DOHH2 (cell line): ENCODE measurements at regions not wholly inside any gene's neighbourhood (a gene's known extent, or its start where the extent isn't known, plus 50 kb on each side); places are given as distances from the start of the nearest gene placed in this dataset.

Experiments used
- H3F3A ChIP-seq: fragments of 200-600 bp; sonication (generic), shearing (Covaris generic); 2 replicates; pipeline ENCODE4 v1.6.0; 2016; ENCODE audit warnings: antibody characterized with exemption, mild to moderate bottlenecking; ENCODE audit not compliant: control insufficient read depth, insufficient read depth
- H3K27ac ChIP-seq: fragments of 200-600 bp; sonication (generic); 2 replicates; pipeline ENCODE4 v1.5.1; 2014; ENCODE audit warnings: low read depth, mild to moderate bottlenecking, low read length, moderate library complexity
- H3K27me3 ChIP-seq: fragments of 200-600 bp; sonication (generic); 2 replicates; pipeline ENCODE4 v1.6.1; 2014; ENCODE audit warnings: mild to moderate bottlenecking, low read length, mixed read lengths; ENCODE audit not compliant: control insufficient read depth
- H3K36me3 ChIP-seq: fragments of 200-600 bp; sonication (generic); 2 replicates; pipeline ENCODE4 v1.6.1; 2014; ENCODE audit warnings: mild to moderate bottlenecking, low read length, moderate library complexity, mixed read lengths; ENCODE audit not compliant: control insufficient read depth
- H3K4me1 ChIP-seq: fragments of 200-600 bp; sonication (generic); 2 replicates; pipeline ENCODE4 v1.6.1; 2014; ENCODE audit warnings: mild to moderate bottlenecking, low read length, mixed read lengths; ENCODE audit not compliant: control insufficient read depth
- H3K4me2 ChIP-seq: fragments of 200-600 bp; sonication (generic); 2 replicates; pipeline ENCODE4 v1.6.0; 2014; ENCODE audit warnings: mild to moderate bottlenecking, low read length, moderate library complexity
- H3K4me3 ChIP-seq: fragments of 200-600 bp; sonication (generic); 2 replicates; pipeline ENCODE4 v1.5.1; 2014; ENCODE audit warnings: mild to moderate bottlenecking, low read length, mixed read lengths
- H3K79me2 ChIP-seq: fragments of 200-600 bp; sonication (generic); 2 replicates; pipeline ENCODE4 v1.6.1; 2014; ENCODE audit warnings: mild to moderate bottlenecking, low read length, mixed read lengths; ENCODE audit not compliant: control insufficient read depth
- H3K9me2 ChIP-seq: fragments of 200-600 bp; sonication (generic); replicated peaks from 2 replicates; pipeline ENCODE4 v1.6.1; 2014; ENCODE audit warnings: mild to moderate bottlenecking, low read length, mixed read lengths; ENCODE audit not compliant: control insufficient read depth
- H3K9me3 ChIP-seq: fragments of 200-600 bp; sonication (generic); 2 replicates; pipeline ENCODE4 v1.6.1; 2014; ENCODE audit warnings: antibody characterized with exemption, low read length, mixed read lengths; ENCODE audit not compliant: control insufficient read depth, insufficient read depth
- H4K20me1 ChIP-seq: fragments of 200-600 bp; sonication (generic); 2 replicates; pipeline ENCODE4 v1.6.0; 2014; ENCODE audit warnings: low read depth, mild to moderate bottlenecking, antibody characterized with exemption, low read length, moderate library complexity; ENCODE audit not compliant: control insufficient read depth, insufficient read depth
- EZH2phosphoT487 ChIP-seq: fragments of 200-600 bp; sonication (generic); IDR thresholded peaks from 2 replicates; pipeline ENCODE4 v1.6.1; 2017; ENCODE audit warnings: borderline replicate concordance, mild to moderate bottlenecking, antibody characterized with exemption, low read length, moderate library complexity, mixed read lengths
- TF ChIP-seq, protein P1 (sequence below): fragments of 200-600 bp; sonication (generic); IDR thresholded peaks from one replicate; pipeline ENCODE4 v1.5.1; 2014; ENCODE audit warnings: antibody characterized with exemption, mild to moderate bottlenecking, low read depth, low read length; ENCODE audit not compliant: poor library complexity, severe bottlenecking

DNA sequence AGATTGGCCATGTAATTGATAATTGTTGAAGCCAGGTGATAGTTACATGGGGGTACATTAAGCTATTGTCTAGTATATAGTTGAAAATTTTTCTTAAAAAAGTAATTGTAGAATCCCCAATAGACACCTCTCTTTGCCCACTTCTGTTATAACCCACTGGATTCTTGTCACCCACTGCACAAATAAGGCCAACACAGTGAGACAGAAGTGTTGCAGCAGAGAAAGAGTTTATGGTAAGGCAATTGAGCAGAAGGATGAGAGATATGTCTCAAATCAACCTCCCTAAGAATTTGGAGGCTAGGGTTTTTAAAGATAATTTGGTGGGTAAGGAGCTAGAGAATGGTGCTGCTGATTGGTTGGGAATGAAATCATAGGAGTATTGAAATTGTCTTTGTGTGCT, 270.3 kb upstream of the TAC1 start:
- Histone ChIP-seq H3K9me2 (no peaks in the 10 kb centered on the region), H3K36me3 (no peaks in the 10 kb centered on the region), H4K20me1 (no peaks in the 10 kb centered on the region), H3K79me2 (no peaks in the 10 kb centered on the region), H3K9me3 (no peaks in the 10 kb centered on the region), H3F3A (no peaks in the 10 kb centered on the region), H3K27me3 (no peaks in the 10 kb centered on the region), H3K4me2 (no peak overlapping the region), H3K4me3 (no peak overlapping the region), H3K27ac (no peak overlapping the region), H3K4me1 (no peaks in the 10 kb centered on the region)
- no peak for TF ChIP-seq EZH2phosphoT487
- TF ChIP-seq, protein P1, sequence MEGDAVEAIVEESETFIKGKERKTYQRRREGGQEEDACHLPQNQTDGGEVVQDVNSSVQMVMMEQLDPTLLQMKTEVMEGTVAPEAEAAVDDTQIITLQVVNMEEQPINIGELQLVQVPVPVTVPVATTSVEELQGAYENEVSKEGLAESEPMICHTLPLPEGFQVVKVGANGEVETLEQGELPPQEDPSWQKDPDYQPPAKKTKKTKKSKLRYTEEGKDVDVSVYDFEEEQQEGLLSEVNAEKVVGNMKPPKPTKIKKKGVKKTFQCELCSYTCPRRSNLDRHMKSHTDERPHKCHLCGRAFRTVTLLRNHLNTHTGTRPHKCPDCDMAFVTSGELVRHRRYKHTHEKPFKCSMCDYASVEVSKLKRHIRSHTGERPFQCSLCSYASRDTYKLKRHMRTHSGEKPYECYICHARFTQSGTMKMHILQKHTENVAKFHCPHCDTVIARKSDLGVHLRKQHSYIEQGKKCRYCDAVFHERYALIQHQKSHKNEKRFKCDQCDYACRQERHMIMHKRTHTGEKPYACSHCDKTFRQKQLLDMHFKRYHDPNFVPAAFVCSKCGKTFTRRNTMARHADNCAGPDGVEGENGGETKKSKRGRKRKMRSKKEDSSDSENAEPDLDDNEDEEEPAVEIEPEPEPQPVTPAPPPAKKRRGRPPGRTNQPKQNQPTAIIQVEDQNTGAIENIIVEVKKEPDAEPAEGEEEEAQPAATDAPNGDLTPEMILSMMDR, result no peak

DNA sequence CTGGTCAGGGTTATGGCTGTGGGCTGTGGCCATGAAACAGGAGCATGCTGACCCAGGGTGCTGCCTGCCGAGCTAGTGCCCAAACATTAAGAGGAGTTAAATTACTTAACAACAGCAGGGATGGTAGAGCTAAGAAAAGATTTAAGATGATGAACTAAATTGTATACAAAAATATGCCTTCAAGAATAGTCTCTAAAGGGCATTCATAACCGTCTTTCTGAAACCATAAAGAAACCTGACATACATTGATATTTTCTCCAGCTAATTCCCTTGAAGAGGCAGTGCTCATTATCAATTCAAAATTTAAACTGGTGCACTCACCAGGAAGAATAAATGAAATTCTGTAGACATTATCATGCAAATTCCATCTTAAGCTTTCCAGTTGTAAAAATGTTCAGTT, 265.8 kb upstream of the TAC1 start:
- H3K36me3 ChIP-seq, result no peaks in the 10 kb centered on the region
- no peak overlapping the region for H3K4me2 ChIP-seq
- H3K4me3 ChIP-seq, result no peak overlapping the region
- no peaks in the 10 kb centered on the region for H3K4me1 ChIP-seq
- H3K27ac ChIP-seq, result no peak overlapping the region
- TF ChIP-seq, protein P1, result no peak
- no peak for TF ChIP-seq EZH2phosphoT487
- H3K9me2 ChIP-seq, result no peaks in the 10 kb centered on the region
- no peaks in the 10 kb centered on the region for H3K27me3 ChIP-seq
- H3F3A ChIP-seq, result no peaks in the 10 kb centered on the region
- H4K20me1 ChIP-seq, result no peaks in the 10 kb centered on the region
- no peaks in the 10 kb centered on the region for H3K79me2 ChIP-seq
- no peaks in the 10 kb centered on the region for H3K9me3 ChIP-seq

DNA sequence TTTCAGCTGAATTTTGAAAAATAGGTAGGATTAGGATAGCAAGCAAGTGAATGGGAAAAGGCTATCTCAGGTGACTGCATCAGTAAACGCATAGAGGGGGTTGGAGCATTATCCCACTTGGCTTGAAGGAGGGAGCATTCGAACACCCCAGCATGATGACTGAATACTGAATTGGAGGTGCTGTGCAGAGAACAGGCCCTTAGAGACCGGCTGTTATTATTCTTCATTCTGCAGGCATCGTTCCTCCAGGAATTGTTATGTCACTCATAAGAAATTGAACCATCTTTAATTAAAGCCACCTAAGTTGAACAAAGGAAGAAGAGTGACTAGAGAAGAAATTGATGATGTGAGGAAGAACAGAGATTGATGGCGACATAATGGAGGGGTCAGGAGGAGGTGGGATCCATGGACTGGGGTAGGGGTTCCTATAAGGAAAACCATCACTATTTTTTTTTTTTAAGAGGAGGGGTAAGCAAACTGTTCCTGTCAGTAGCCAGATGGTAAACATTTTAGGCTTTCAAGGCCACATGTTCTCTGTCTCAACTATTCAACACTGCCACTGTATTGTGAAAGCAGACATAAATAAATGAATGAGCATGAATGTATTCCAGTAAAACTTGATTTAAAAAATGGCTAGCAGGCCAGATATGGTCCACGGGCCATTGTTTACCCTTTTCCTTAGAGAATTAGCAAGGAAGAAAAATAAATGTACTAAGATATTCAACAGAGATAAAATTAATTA, 264.7 kb upstream of the TAC1 start:
- Histone ChIP-seq H3K4me3 (no peak overlapping the region), H3K36me3 (no peaks in the 10 kb centered on the region), H3K9me2 (no peaks in the 10 kb centered on the region), H4K20me1 (no peaks in the 10 kb centered on the region), H3K4me2 (no peak overlapping the region), H3K27ac (no peak overlapping the region), H3K27me3 (no peaks in the 10 kb centered on the region), H3K4me1 (no peaks in the 10 kb centered on the region), H3K9me3 (no peaks in the 10 kb centered on the region), H3F3A (no peaks in the 10 kb centered on the region), H3K79me2 (no peaks in the 10 kb centered on the region)
- no peak for TF ChIP-seq EZH2phosphoT487
- TF ChIP-seq, protein P1, result no peak
